ENCODE measurements at regions not wholly inside any gene's neighbourhood (a gene's known extent, or its start where the extent isn't known, plus 50 kb on each side); places are given as distances from the start of the nearest gene placed in this dataset.

DNA sequence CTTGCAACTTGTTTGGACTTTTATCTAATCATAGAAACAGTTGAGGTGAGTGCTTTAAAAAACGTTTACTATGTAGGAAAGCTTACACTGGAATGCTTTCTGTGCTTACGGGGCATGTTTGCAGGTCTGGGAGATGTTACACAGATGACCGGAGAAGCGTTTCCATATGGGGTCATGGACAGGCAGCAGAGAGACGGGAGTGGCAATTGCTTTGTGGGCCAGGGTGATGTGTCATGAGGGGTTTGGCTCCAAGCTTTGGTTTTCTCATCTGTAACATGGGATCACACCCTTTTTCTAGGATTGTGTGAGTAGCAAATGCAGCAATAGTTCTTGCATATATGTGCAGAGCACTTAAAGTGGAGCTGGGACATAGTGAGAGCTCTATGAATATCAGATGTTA, 174.8 kb upstream of the MKI67 start:
- no peak overlapping the region for H3K4me3 ChIP-seq
- TF ChIP-seq EP300 (IDR thresholded peaks at IDR 0.05): no peak
- TF ChIP-seq CTCF (IDR thresholded peaks at IDR 0.05): no peak
- TF ChIP-seq POLR2A (IDR thresholded peaks at IDR 0.05): no peak
- no peak for DNase-seq
- no peaks in the 10 kb centered on the region for H3K27me3 ChIP-seq
- H3K36me3 ChIP-seq: no peaks in the 10 kb centered on the region
- H3K9me3 ChIP-seq: no peaks in the 10 kb centered on the region
- intact Hi-C loops (cut with DNase I): no loop called here
- 76 to 84% (median 77%) methylated on average over 5 of the region's 5 CpGs for WGBS, 3 donors
- H3K27ac ChIP-seq: no peak overlapping the region
- H3K4me1 ChIP-seq (ENCODE audit: insufficient read depth): no peaks in the 10 kb centered on the region

DNA sequence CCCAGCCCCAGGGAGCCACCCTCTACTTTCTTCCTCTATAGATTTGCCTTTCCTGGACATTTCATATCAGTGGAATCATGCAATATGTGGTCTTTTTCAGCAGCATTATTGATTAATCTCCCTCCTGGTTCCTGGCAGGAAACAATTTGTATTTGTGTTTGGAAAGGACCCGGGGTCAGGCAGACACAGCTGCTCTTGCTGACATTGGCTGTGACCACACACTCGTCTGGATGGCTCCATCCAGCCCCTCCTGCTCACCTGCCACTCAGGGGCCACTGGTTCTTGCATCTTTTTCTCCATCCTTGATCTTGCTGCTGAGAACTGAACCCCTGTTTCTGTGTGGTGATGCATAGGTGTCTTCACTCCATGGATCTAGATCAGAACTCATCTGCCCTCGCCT, 176.6 kb upstream of the MKI67 start:
- intact Hi-C loops (cut with DNase I): no loop called here
- no peak for TF ChIP-seq EP300 (IDR thresholded peaks at IDR 0.05)
- no peak for TF ChIP-seq POLR2A (IDR thresholded peaks at IDR 0.05)
- TF ChIP-seq CTCF (IDR thresholded peaks at IDR 0.05): no peak
- WGBS, 3 donors: 60 to 73% (median 65%) methylated on average over 3 of the region's 3 CpGs
- Histone ChIP-seq H3K4me3 (no peak overlapping the region), H3K4me1 (ENCODE audit: insufficient read depth) (no peaks in the 10 kb centered on the region), H3K9me3 (no peaks in the 10 kb centered on the region), H3K27ac (no peak overlapping the region), H3K27me3 (no peaks in the 10 kb centered on the region), H3K36me3 (no peaks in the 10 kb centered on the region)
- DNase-seq: no peak

- intact Hi-C loops (cut with DNase I): no loop called here
- Histone ChIP-seq H3K4me1 (ENCODE audit: insufficient read depth) (no peaks in the 10 kb centered on the region), H3K36me3 (no peaks in the 10 kb centered on the region), H3K27me3 (no peaks in the 10 kb centered on the region), H3K4me3 (no peak overlapping the region), H3K27ac (no peak overlapping the region), H3K9me3 (no peaks in the 10 kb centered on the region)
- no peak for DNase-seq
- 68 to 80% (median 74%) methylated on average over 5 of the region's 5 CpGs for WGBS, 3 donors
- TF ChIP-seq EP300 (IDR thresholded peaks at IDR 0.05): no peak
These were observed 178.0 kb upstream of the MKI67 start for GRCh38 chr10:128304271-128304670.

- TF ChIP-seq POLR2A (IDR thresholded peaks at IDR 0.05) (no peak), EP300 (IDR thresholded peaks at IDR 0.05) (no peak), CTCF (IDR thresholded peaks at IDR 0.05) (no peak)
- DNase-seq: no peak
- H3K9me3 ChIP-seq: no peaks in the 10 kb centered on the region
- WGBS, 3 donors: 86 to 90% (median 88%) methylated on average over 17 of the region's 17 CpGs
- no peak overlapping the region for H3K4me3 ChIP-seq
- intact Hi-C loops (cut with DNase I): no loop called here
- H3K4me1 ChIP-seq (ENCODE audit: insufficient read depth): no peaks in the 10 kb centered on the region
- no peak overlapping the region for H3K27ac ChIP-seq
- H3K36me3 ChIP-seq: no peaks in the 10 kb centered on the region
- no peaks in the 10 kb centered on the region for H3K27me3 ChIP-seq
These were observed 179.6 kb upstream of the MKI67 start for GRCh38 chr10:128305601-128306345.

GRCh38 chr10:128306535-128306934, 180.3 kb upstream of the MKI67 start:
- TF ChIP-seq CTCF (IDR thresholded peaks at IDR 0.05) (no peak), EP300 (IDR thresholded peaks at IDR 0.05) (no peak), POLR2A (IDR thresholded peaks at IDR 0.05) (no peak)
- intact Hi-C loops (cut with DNase I): no loop called here
- Histone ChIP-seq H3K36me3 (no peaks in the 10 kb centered on the region), H3K27ac (no peak overlapping the region), H3K9me3 (no peaks in the 10 kb centered on the region), H3K4me3 (no peak overlapping the region), H3K4me1 (ENCODE audit: insufficient read depth) (no peaks in the 10 kb centered on the region), H3K27me3 (no peaks in the 10 kb centered on the region)
- WGBS, 3 donors: 62 to 69% (median 65%) methylated on average over 6 of the region's 6 CpGs
- no peak for DNase-seq

Measured in ovary (tissue), 7 donors.